HuH-7.5 (cell line): ENCODE measurements at regions not wholly inside any gene's neighbourhood (a gene's known extent, or its start where the extent isn't known, plus 50 kb on each side); places are given as distances from the start of the nearest gene placed in this dataset.
"Not testable (repeated sequence)": the region's sequence is repeated elsewhere in the genome, so short reads cannot be mapped to it uniquely, and the experiment has no call there.

Source experiments
- DNase-seq: peaks from one replicate; pipeline ENCODE4 v3.0.0; 2011; ENCODE audit warnings: low spot score

DNA sequence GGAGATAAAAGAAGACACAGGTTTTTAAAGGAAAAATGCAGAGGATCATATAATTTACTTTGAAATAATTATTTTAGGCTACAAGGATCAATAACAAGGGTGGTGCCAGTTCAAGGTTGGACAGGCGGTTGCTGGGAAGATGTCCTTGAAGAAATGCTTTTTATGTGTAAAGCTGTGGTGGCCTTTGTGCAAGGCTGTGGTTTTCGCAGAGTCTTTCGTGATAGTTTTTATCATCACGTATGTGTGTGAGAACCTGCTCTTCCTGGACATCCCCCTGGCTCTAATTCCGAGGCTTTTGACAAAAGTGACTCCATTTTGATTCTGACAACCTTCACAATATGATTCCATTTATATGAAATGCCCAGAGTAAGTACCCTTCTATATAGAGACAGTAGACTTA is 85.8 kb upstream of the COG2 start:
- DNase-seq: no peak

DNA sequence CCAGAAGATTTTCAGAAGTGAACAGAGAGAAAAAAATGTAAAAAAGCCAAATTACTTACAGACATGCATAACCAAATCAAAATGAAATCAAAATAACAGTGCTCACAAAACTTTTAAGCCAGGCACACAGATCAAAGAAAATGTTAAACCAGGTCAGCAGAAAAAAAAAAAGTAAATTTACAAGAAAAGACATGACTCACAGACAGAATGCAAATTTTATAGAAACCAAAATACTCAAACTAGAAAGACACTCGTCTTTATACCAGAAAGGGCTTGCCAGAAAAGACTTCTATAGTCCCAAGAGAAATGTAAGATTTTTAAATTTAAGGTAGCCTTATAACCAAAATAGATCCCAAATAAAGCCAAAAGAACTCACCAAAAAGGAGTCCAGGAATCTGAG is 86.5 kb upstream of the COG2 start:
- DNase-seq: no peak

DNA sequence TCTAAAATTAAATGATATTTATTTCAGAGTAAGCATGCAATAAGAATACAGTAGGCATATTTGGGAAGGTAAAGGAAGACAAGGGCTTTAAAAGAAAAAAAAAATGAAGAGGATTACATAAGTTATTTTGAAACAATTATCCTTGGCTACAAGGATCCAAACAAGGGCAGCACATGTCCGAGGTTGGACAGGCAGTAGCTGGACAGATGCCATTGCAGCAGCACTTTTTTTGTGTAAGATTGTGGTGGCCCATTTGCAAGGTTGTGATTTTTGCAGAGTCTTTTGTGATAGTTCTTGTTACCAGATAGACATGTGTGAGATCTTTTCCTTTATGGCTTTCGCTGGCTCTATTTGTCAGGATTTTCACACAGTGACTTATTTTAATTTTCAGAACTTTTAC is 89.4 kb upstream of the COG2 start:
- no peak for DNase-seq

DNA sequence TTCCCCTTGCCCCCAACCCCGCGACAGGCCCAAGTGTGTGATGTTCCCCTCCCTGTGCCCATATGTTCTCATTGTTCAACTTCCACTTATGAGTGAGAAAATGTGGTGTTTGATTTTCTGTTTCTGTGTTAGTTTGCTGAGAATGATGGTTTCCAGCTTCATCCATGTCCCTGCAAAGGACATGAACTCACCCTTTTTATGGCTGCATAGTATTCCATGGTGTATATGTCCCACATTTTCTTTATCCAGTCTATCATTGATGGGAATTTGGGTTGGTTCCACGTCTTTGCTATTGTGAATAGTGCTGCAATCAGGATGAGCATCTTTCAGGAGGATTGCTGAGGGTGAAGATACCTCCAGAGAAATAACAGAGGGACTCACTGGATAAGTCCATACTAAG is 91.3 kb upstream of the COG2 start:
- not testable (repeated sequence) for DNase-seq

DNA sequence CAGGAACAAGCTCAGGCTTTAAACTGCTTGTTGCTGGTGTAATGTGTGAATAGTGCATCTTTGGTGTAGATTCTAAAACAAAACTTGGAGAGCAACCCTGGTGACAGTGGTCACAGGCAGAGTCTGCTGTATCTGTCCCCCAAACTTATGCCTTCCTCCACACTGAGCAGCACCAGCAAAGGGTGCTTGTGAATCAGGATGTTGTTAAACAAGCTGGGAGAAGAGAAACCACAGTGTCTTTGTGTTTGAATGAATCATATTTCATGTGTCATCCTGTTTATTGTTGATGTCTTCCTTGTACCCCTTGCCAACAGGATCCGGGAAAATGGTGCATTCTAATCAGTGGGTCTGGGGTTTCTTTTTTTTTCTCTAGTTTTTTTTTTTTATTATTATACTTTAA is 91.9 kb upstream of the COG2 start:
- DNase-seq: no peak

DNA sequence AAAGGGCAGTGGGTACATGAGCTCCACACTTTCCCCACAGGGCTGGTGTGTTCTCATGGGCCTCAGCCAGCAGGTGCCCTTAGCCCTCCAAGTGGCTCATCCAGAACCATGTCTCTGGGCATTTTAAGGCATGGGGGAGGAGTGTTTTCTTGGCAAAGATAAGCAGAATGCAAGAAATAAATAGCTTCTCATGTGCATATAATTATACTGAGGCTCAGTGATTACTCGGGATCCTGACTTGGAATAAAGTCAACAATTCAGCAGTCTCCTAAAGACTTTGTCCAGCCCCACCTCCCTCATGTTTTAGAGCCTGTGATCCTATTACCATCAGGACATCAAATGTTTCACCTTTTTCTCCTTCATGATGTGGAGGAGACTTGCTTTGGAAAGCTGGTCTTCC is 92.7 kb upstream of the COG2 start:
- DNase-seq: no peak

DNA sequence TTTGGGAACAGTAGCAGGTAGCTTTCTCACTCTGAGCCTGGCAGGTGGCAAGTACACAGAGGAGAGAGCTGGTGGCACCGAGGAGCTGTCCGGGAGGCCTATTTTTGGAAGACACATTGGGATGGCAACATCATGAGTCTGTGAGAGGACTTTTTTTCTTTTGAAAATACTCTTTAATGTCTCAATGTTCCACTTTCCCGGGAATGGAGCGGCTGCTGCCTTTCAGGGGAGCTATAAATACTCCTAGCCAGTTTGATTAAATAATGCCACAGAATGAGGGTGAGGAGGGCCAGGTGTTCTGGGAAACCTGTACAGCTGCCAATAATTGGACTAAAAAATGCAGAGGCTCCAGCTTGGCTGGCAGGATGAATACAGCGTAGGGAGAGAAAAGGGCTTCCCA is 93.3 kb upstream of the COG2 start:
- DNase-seq: no peak

DNA sequence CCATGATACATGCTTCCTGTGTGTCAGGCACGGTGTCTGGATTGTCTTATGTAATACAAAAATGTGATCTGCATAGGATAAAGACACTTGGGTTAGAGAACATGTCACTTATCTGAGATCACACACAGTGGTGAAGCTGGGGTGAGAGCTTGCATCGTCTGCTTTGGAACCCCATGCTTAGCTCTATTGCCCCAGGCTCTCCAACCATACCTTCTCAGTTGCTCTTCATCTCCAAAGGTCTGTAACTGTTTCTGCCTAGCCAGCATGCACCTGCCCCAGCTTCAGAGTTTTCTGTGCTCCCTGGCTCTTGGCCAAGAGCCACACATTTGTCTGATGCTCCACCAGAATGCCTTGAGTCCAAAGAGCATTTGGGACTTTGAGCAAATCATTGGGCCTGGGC is 93.9 kb upstream of the COG2 start:
- no peak for DNase-seq

DNA sequence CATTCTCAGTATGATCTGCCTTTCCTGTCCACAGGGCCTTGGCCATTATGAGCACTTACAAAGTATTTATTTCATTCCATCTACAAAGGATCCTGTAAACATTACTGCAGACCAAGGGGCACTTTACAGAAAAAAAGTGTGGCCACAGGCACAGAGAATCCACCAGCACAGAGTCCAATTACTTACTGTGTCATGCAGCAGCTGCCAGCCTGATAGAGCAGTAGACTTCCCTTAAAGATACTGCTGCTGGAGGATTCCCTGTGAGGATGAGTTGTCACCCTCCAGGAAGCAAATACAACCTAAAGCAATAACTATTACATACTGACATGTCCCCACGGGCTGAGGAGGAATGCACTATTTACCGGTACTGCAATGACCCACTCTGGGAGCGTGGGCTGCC is 97.1 kb upstream of the COG2 start:
- DNase-seq: no peak

DNA sequence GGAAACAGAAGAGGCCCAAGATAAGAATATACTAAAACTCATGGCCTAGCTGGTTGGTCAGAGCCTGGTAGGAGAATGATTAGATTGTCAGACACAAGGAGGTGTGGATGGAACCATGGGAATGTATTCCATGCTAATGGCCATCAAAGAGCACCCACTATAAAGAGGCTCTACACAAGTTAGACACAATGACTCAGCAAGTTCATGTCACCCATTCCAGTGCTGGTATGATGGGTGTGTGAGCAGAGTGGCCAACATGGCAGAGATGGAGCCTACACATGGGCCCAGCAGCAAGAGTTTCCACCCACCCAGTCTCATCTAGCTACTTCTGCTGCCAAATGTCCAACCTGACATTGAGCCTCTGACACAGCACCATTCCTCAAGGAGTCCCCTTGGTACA is 97.5 kb upstream of the COG2 start:
- no peak for DNase-seq

DNA sequence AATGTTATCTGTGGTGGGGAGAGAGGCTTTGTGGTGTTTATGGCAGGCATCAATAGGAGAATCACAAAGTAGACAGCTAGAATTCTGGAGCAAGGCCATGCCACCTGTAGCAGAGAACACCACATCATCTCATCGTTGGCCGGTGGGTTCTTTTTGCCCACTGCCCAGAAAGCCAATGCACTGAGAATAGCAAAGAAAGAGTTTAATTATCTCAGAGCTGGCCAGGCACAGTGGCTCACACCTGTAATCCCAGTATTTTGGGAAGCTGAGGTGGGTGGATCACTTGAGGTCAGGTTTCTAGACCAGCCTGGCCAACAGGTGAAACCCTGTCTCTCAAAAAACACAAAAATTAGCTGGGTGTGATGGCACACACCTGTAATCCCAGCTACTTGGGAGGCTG is 99.2 kb upstream of the COG2 start:
- DNase-seq: no peak

DNA sequence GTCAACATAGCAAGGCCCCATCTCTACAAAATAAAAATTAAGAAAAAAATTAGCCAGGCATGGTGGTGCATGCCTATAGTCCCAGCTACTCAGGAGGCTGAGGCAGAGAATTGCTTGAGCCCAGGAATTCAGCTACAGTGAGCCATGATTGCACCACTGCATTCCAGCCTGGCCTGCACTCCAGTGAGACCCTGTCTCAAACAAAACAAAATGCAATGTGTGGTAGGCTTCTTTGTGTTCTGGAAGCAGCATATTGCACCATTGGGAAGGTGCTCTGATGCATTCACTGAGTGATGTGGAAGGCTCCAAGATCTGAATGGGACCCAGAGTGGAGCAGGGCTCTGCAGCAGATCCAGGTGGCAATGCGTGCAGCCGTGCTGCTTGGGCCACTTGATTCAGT is 99.6 kb upstream of the COG2 start:
- DNase-seq: no peak

DNA sequence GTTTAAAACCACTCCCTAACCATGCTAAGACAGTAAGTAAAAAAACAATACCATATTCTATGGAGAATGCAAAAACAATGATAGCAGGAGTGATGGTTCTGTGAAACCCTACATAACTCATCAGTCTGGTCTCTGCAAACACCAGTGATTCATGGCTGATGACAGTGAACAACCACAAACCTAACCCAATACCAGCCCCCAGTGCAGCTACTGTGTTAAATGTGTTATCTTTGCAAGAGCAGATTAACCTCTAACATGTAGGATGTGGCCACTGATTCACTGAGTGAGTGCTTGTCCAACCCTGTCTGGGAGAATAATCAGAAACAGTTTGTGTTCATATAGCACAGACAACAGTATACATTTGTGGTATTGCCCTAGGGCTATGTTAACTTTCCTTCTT is 100.2 kb upstream of the COG2 start:
- no peak for DNase-seq

DNA sequence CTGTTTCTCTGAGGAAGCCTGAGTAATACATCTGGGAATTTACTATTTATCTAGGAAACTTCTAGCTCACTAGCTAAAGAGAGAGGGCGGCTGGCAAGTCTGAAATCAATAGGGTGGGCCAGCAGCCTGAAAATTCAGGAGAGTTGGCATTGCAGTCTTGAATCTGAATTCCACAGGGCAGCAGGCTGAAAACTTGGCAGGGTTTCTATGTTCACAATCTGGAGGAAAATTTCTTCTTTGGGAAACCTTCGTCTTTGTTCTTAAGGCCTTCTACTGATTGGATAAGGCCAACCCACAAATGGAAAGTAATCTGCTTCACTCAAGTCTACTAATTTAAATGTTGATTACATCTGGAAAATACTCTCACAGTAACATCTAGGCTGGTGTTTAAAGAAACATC is 101.0 kb upstream of the COG2 start:
- no peak for DNase-seq

DNA sequence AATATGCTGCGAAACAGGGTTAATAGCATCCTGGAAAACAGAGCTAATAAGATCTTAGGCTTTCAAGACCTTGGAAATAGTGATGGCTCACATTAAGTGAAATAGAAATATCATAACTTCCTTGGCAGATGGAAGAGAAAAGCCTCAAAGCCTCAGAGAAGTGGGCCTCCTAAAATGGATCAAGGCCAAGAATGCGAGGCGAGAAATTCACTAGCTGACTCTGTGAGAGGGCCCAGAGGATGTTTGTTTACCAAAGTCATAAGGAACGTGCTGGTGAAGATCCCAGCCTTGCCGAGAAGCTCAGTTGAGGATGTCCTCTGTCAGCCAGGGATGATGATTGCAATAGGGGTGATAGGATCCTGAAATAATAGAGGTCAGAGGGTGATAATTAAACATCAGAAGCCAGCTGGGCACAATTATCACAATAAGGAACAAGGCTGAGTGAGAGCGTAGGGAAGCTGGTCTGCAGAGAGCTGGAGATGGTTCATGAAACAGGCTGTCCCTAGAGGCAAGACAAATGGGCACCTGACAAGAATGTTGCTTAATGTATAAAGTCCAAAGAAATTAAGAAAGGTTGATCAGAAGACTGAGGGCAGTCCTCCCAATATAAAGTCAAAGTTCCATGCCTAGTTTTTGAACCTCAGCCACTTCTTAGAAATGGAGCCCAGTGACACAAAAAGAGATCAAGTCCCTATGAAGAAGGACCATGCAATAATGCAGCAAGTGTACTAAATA is 101.7 kb upstream of the COG2 start:
- no peak for DNase-seq

DNA sequence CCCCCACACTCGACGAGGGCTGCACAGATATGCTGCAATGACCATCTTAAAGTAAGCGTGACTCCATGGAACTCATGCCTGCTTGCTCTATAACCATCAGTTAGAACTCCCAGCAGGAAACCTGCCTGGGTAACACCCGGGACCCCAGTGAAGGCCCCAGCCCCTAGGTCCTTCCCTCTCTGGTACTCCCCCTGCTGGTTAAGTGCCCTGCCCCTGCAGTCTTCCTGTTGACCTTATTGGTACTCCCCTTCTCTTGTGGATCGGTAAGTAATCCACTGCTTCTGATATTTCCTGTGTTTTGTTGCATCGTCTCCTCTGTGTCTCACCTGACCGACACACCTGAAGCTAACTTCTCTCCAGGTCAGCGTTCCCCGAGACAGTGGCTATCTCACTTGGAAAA is 104.8 kb upstream of the COG2 start:
- DNase-seq: no peak

DNA sequence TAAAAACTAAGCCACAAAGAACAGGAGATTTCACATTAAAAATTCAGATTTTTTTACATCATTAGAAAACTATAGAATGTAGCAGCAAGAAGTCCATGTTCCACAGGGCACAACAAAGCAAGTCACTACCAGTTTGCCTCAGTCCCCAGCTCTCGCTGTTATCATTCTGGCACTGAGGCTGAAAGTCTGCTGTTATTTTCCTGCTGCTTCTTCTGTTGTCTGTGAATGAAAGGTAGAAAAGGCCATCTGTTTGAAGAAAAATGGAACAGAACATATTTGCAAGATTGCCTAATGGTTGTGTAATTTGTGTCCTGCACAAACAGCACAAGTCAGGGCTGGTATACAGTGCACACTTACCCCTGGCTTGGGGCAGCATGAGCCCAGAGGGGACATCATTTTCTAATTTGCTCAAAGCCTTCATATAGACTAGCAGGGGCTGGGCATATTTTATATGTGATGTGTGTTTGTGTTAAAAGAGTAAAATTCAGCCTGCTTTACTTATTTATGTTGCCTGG is 105.6 kb upstream of the COG2 start:
- no peak for DNase-seq

DNA sequence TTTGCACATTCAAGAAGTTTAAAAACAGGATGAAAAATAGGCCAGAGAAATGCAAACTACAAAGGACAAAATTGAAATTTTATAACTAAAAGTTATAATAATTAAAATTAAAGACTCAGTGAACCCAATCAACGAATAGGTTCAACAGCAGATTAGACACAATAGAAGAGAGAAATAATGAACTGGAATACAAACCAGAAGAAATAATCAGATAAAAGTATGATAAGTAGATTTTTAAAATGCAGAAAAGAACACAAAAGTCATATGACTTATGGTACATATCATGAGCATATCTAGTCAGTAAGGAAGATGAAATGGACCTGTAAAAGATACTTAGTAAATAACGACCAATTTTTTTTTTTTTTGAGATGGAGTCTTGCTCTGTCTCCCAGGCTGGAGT is 108.1 kb upstream of the COG2 start:
- DNase-seq: no peak

DNA sequence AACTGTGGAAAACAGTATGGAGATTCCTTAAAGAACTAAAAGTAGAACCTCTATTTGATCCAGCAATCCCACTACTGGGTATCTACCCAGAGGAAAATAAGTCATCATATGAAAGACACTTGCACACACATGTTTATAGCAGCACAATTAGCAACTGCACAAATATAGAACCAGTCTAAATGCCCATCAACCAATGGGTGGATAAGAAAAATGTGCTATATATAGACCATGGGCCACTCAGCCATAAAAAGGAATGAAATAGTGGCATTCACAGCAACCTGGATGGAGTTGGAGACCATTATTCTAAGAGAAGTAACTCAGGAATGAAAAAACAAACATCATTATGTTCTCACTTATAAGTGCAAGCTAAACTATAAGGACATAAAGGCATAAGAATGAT is 105.0 kb upstream of the PGBD5 start:
- no peak for DNase-seq

DNA sequence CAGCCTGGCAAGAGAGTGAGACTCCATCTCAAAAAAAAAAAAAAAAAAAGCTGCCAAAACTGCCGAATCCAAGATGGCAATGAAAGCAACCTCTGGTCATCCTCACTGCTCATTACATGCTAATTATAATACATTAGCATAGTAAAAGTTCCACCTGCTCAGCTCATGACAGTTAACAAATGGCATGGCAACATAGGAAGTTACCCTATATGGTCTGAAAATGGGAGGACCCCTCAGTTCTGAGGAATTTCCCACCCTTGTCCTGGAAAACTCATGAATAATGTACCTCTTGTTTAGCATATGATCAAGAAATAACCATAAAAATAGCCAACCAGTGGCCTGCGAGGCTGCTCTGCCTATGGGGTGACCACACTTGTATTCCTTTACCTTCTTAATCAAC is 93.1 kb upstream of the PGBD5 start:
- DNase-seq: no peak

DNA sequence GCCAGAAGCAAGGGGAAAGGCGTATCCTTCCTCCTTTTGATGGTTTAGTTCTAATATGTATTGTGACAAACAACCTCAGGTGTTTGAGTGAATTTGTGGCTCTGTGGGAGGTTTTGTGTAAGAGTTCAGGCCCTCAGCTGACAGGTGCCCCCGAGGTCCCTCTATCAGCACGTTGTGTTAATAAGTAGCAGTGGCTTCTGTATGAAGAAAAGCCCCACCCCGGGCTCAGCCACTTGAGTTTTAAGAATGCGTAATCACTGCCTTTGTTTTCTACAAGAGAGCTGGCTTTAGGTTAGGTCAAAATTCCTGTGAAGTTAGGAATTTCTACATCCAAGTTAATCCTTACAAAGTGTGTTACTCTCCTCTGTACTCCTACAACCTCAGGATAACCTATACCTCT is 92.4 kb upstream of the PGBD5 start:
- no peak for DNase-seq

DNA sequence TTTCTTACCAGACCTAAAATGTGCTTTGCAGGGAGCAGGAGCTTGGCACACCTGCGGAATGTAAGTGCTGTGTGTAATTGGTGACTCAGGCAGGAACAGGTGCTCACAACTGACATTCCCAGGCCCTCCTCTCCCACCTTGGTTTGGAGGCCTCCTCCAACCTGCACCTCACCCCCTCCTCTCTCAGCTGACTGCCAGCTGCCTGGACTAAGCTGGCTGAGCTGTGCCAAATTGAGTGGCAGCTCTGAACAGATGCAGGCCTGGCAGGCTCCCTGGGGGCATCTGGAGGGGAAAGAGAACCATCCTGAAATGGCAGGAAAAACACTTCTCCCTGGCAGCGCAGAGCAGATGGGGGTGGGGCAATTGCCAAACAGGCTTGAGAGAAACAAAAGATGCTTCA is 91.7 kb upstream of the PGBD5 start:
- no peak for DNase-seq

DNA sequence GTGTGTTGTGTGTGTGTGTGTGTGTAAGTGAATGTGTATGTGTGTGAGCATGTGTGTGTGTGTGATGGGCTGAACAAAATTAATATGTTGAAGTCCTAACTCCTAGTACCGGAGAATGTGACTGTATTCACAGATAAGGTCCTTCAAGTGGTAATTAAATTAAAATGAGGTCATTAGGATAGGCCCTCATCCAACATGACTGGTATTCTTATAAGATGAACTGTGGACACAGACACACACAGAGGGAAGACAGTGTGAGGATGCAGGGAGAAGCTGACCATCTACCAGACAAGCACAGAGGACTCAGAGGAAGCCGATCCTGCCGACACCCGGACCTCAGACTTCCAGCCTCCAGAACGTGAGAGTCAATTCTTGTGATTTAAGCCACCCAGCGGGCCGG is 91.2 kb upstream of the PGBD5 start:
- DNase-seq: no peak

DNA sequence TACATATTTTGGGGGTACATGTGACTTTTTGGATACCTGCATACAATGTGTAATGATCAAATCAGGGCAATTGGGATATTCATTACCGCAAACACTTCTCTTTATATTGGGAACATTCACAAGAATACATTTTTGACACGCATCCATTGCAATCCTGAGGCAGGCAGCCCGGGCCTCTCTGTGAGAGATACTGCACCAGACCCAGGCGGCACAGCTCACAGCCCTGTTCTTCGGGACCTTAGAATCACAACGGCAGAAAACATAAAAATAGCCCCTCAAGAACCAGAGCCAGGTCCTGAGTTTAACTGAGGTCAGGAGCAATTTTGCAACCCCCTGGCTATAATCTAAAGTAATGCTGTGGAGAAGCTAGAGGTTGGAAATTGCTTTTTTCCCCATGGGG is 90.8 kb upstream of the PGBD5 start:
- no peak for DNase-seq
